H1 (cell line): ENCODE measurements at regions not wholly inside any gene's neighbourhood (a gene's known extent, or its start where the extent isn't known, plus 50 kb on each side); places are given as distances from the start of the nearest gene placed in this dataset.

Source experiments
- NRF1 ChIP-seq: IDR thresholded peaks from 2 replicates; pipeline ENCODE4 v1.6.1; 2011; ENCODE audit warnings: mild to moderate bottlenecking, low read depth, low read length, improper control_type of control experiment

GRCh38 chr12:30531731-30532678, 163.7 kb downstream of the IPO8 start (continued):
- no peak for TF ChIP-seq NRF1
